CD4-positive, alpha-beta memory T cell (primary cell): ENCODE measurements at regions not wholly inside any gene's neighbourhood (a gene's known extent, or its start where the extent isn't known, plus 50 kb on each side); places are given as distances from the start of the nearest gene placed in this dataset.

Source experiments
- CTCF ChIA-PET: fragments of 350-600 bp; sonication (Branson Sonifier 250); formaldehyde crosslinking; loops from one replicate; lab custom pipeline; 2021; ENCODE audit warnings: inconsistent platforms; ENCODE audit not compliant: partially characterized antibody; lab: Charles Lee
- POLR2A ChIA-PET: fragments of 350-600 bp; sonication (Branson Sonifier 250); formaldehyde crosslinking; loops from one replicate; lab custom pipeline; 2021; ENCODE audit not compliant: partially characterized antibody; lab: Charles Lee
- DNase-seq, 5 donors: peaks; one replicate each; pipeline versions ENCODE4 v3.0.0 to v3.0.0-alpha.2; 2020 to 2022; ENCODE audit warnings: mixed read lengths in 1 of 5
- H3K27ac ChIP-seq: one replicate; pipeline ENCODE4 v1.7.0; 2013; ENCODE audit warnings: low read depth, low read length
- H3K27me3 ChIP-seq: 2 replicates; pipeline ENCODE4 v1.7.0; 2013; ENCODE audit warnings: mild to moderate bottlenecking, low read length, moderate library complexity; ENCODE audit not compliant: insufficient read depth
- H3K36me3 ChIP-seq: 2 replicates; pipeline ENCODE4 v1.7.0; 2013; ENCODE audit warnings: mild to moderate bottlenecking, low read length, moderate library complexity; ENCODE audit not compliant: insufficient read depth
- H3K4me1 ChIP-seq: 2 replicates; pipeline ENCODE4 v1.7.0; 2013; ENCODE audit warnings: mild to moderate bottlenecking, low read length, moderate library complexity; ENCODE audit not compliant: insufficient read depth
- H3K4me3 ChIP-seq, 2 donors: one replicate each; pipeline ENCODE4 v1.7.0; 2013; ENCODE audit warnings: low read length in 2 of 2, mild to moderate bottlenecking in 1 of 2
- H3K9me3 ChIP-seq, 2 donors: one replicate each; pipeline ENCODE4 v1.7.0; 2013; ENCODE audit warnings: low read length in 2 of 2, control low read depth in 1 of 2; ENCODE audit not compliant: control insufficient read depth in 1 of 2
- H3K27ac Mint-ChIP-seq, 7 donors: one replicate each; pipeline ENCODE4 v1.8.0; 2020 to 2021; ENCODE audit warnings: mixed read lengths in 7 of 7, mild to moderate bottlenecking in 6 of 7, inconsistent platforms in 3 of 7, moderate library complexity in 3 of 7
- H3K27me3 Mint-ChIP-seq, 2 donors: one replicate each; pipeline ENCODE4 v1.8.0; 2020 to 2021; ENCODE audit warnings: mixed read lengths in 2 of 2
- H3K36me3 Mint-ChIP-seq, 2 donors: one replicate each; pipeline ENCODE4 v1.8.0; 2020 to 2021; ENCODE audit warnings: mixed read lengths in 2 of 2, inconsistent platforms in 1 of 2, mild to moderate bottlenecking in 1 of 2
- H3K4me1 Mint-ChIP-seq, 4 donors: one replicate each; pipeline ENCODE4 v1.8.0; 2020 to 2021; ENCODE audit warnings: mixed read lengths in 4 of 4, mild to moderate bottlenecking in 1 of 4
- H3K4me3 Mint-ChIP-seq, 8 donors: one replicate each; pipeline ENCODE4 v1.8.0; 2020 to 2021; ENCODE audit warnings: mixed read lengths in 8 of 8, mild to moderate bottlenecking in 7 of 8, moderate library complexity in 6 of 8, inconsistent platforms in 3 of 8
- H3K9me3 Mint-ChIP-seq, 8 donors: one replicate each; pipeline ENCODE4 v1.8.0; 2020 to 2021; ENCODE audit warnings: mixed read lengths in 8 of 8, mild to moderate bottlenecking in 5 of 8, inconsistent platforms in 3 of 8, moderate library complexity in 1 of 8
- intact Hi-C: fragments of 100-400 bp; cut with micrococcal nuclease; formaldehyde crosslinking; loops from one replicate; pipeline ENCODE4 v1.15.1; 2023

GRCh38 chr18:10025711-10026670 is 112.2 kb downstream of the VAPA start:
- peaks cover 0 to 5% (median 0%) of the 10 kb centered on the region in 8 donors for H3K9me3 Mint-ChIP-seq
- intact Hi-C loops, result no loop called here
- H3K4me1 Mint-ChIP-seq, result no peaks in the 10 kb centered on the region
- no peak overlapping the region for H3K27ac Mint-ChIP-seq
- ChIA-PET CTCF (no interaction called here), POLR2A (no interaction called here)
- Histone ChIP-seq H3K27ac (no peak overlapping the region), H3K4me3 (no peak overlapping the region), H3K4me1 (no peaks in the 10 kb centered on the region), H3K27me3 (no peaks in the 10 kb centered on the region), H3K36me3 (no peaks in the 10 kb centered on the region), H3K9me3 (no peaks in the 10 kb centered on the region)
- no peak overlapping the region for H3K4me3 Mint-ChIP-seq
- H3K27me3 Mint-ChIP-seq, result peaks cover 4 to 5% of the 10 kb centered on the region in 2 donors
- no peaks in the 10 kb centered on the region for H3K36me3 Mint-ChIP-seq
- no peak for DNase-seq

- Mint-ChIP-seq H3K9me3 (peaks cover 0 to 5% (median 0%) of the 10 kb centered on the region in 8 donors), H3K4me1 (no peaks in the 10 kb centered on the region), H3K27ac (no peak overlapping the region), H3K27me3 (peaks cover 6 to 7% of the 10 kb centered on the region in 2 donors), H3K36me3 (no peaks in the 10 kb centered on the region), H3K4me3 (no peak overlapping the region)
- H3K27me3 ChIP-seq, result no peaks in the 10 kb centered on the region
- no peak overlapping the region for H3K27ac ChIP-seq
- no peak for DNase-seq
- no peaks in the 10 kb centered on the region for H3K36me3 ChIP-seq
- intact Hi-C loops, result no loop called here
- H3K4me3 ChIP-seq, result no peak overlapping the region
- H3K9me3 ChIP-seq, result no peaks in the 10 kb centered on the region
- no peaks in the 10 kb centered on the region for H3K4me1 ChIP-seq
- ChIA-PET POLR2A (no interaction called here), CTCF (no interaction called here)
Measured at GRCh38 chr18:10027031-10027430, 113.2 kb downstream of the VAPA start.

- no peaks in the 10 kb centered on the region for H3K4me1 Mint-ChIP-seq
- peaks cover 4 to 6% of the 10 kb centered on the region in 2 donors for H3K27me3 Mint-ChIP-seq
- intact Hi-C loops, result no loop called here
- Histone ChIP-seq H3K4me3 (no peak overlapping the region), H3K9me3 (no peaks in the 10 kb centered on the region), H3K4me1 (no peaks in the 10 kb centered on the region), H3K27me3 (no peaks in the 10 kb centered on the region), H3K36me3 (no peaks in the 10 kb centered on the region), H3K27ac (no peak overlapping the region)
- CTCF ChIA-PET, result no interaction called here
- POLR2A ChIA-PET, result no interaction called here
- H3K4me3 Mint-ChIP-seq, result no peak overlapping the region
- no peaks in the 10 kb centered on the region for H3K36me3 Mint-ChIP-seq
- DNase-seq, result no peak
- H3K27ac Mint-ChIP-seq, result no peak overlapping the region
- H3K9me3 Mint-ChIP-seq, result peaks cover 0 to 5% (median 0%) of the 10 kb centered on the region in 8 donors
Measured at GRCh38 chr18:10027461-10027860, 113.6 kb downstream of the VAPA start.

- Histone ChIP-seq H3K27me3 (no peaks in the 10 kb centered on the region), H3K4me1 (no peaks in the 10 kb centered on the region), H3K9me3 (no peaks in the 10 kb centered on the region), H3K27ac (no peak overlapping the region), H3K36me3 (no peaks in the 10 kb centered on the region), H3K4me3 (no peak overlapping the region)
- H3K36me3 Mint-ChIP-seq, result no peaks in the 10 kb centered on the region
- peaks cover 0 to 5% (median 0%) of the 10 kb centered on the region in 8 donors for H3K9me3 Mint-ChIP-seq
- CTCF ChIA-PET, result no interaction called here
- H3K4me3 Mint-ChIP-seq, result no peak overlapping the region
- POLR2A ChIA-PET, result no interaction called here
- intact Hi-C loops, result no loop called here
- no peak for DNase-seq
- H3K27ac Mint-ChIP-seq, result no peak overlapping the region
- no peaks in the 10 kb centered on the region for H3K4me1 Mint-ChIP-seq
- peaks cover 13 to 17% of the 10 kb centered on the region in 2 donors for H3K27me3 Mint-ChIP-seq
Measured at GRCh38 chr18:10029711-10030110, 115.9 kb downstream of the VAPA start.

- H3K9me3 ChIP-seq, result no peaks in the 10 kb centered on the region
- no peak overlapping the region for H3K4me3 ChIP-seq
- no peaks in the 10 kb centered on the region for H3K4me1 ChIP-seq
- H3K9me3 Mint-ChIP-seq, result peaks cover 0 to 5% (median 0%) of the 10 kb centered on the region in 8 donors
- H3K36me3 ChIP-seq, result no peaks in the 10 kb centered on the region
- no peak overlapping the region for H3K4me3 Mint-ChIP-seq
- POLR2A ChIA-PET, result no interaction called here
- CTCF ChIA-PET, result no interaction called here
- intact Hi-C loops, result no loop called here
- H3K27me3 ChIP-seq, result no peaks in the 10 kb centered on the region
- no peak overlapping the region for H3K27ac Mint-ChIP-seq
- H3K36me3 Mint-ChIP-seq, result no peaks in the 10 kb centered on the region
- peaks cover 15 to 20% of the 10 kb centered on the region in 2 donors for H3K27me3 Mint-ChIP-seq
- H3K4me1 Mint-ChIP-seq, result no peaks in the 10 kb centered on the region
- no peak for DNase-seq
- H3K27ac ChIP-seq, result no peak overlapping the region
Measured at GRCh38 chr18:10030816-10031541, 117.2 kb downstream of the VAPA start.

- no peak for DNase-seq
- CTCF ChIA-PET, result no interaction called here
Measured at GRCh38 chr18:10032331-10033015, 118.7 kb downstream of the VAPA start.

GRCh38 chr18:10033016-10033399 is 119.2 kb downstream of the VAPA start:
- CTCF ChIA-PET, result no interaction called here
- H3K36me3 ChIP-seq, result no peaks in the 10 kb centered on the region
- intact Hi-C loops, result no loop called here
- no peaks in the 10 kb centered on the region for H3K4me1 ChIP-seq
- no peak overlapping the region for H3K4me3 ChIP-seq
- Mint-ChIP-seq H3K4me1 (no peaks in the 10 kb centered on the region), H3K36me3 (no peaks in the 10 kb centered on the region), H3K4me3 (no peak overlapping the region), H3K27ac (no peak overlapping the region), H3K27me3 (peaks cover 22 to 23% of the 10 kb centered on the region in 2 donors), H3K9me3 (peaks cover 0 to 3% (median 0%) of the 10 kb centered on the region in 8 donors)
- H3K27ac ChIP-seq, result no peak overlapping the region
- no peaks in the 10 kb centered on the region for H3K9me3 ChIP-seq
- no peak for DNase-seq
- no peaks in the 10 kb centered on the region for H3K27me3 ChIP-seq
- POLR2A ChIA-PET, result no interaction called here

More at GRCh38 chr18:10032331-10033015, 118.7 kb downstream of the VAPA start:
- H3K4me3 ChIP-seq, result no peak overlapping the region
- H3K9me3 ChIP-seq, result no peaks in the 10 kb centered on the region
- H3K4me1 ChIP-seq, result no peaks in the 10 kb centered on the region
- no peaks in the 10 kb centered on the region for H3K36me3 ChIP-seq
- POLR2A ChIA-PET, result no interaction called here
- intact Hi-C loops, result no loop called here
- H3K9me3 Mint-ChIP-seq, result peaks cover 0 to 3% (median 0%) of the 10 kb centered on the region in 8 donors
- H3K36me3 Mint-ChIP-seq, result no peaks in the 10 kb centered on the region
- no peak overlapping the region for H3K27ac Mint-ChIP-seq
- no peaks in the 10 kb centered on the region for H3K4me1 Mint-ChIP-seq
- peaks cover 21 to 23% of the 10 kb centered on the region in 2 donors for H3K27me3 Mint-ChIP-seq
- no peaks in the 10 kb centered on the region for H3K27me3 ChIP-seq
- no peak overlapping the region for H3K4me3 Mint-ChIP-seq
- H3K27ac ChIP-seq, result no peak overlapping the region
